ENCODE measurements at regions not wholly inside any gene's neighbourhood (a gene's known extent, or its start where the extent isn't known, plus 50 kb on each side); places are given as distances from the start of the nearest gene placed in this dataset.

GRCh38 chr12:46921764-46922133, 96.0 kb upstream of the SLC38A4 start:
- TF ChIP-seq CTCF (IDR thresholded peaks at IDR 0.05; ENCODE audit: insufficient read depth, low read length, poor library complexity, severe bottlenecking) (no peak), EZH2phosphoT487 (conservative IDR thresholded peaks at IDR 0.05; ENCODE audit: low read length) (no peak)

Measured in SU-DHL-6 (cell line).